Non-pigmented ciliary epithelial cell (primary cell): ENCODE measurements at regions not wholly inside any gene's neighbourhood (a gene's known extent, or its start where the extent isn't known, plus 50 kb on each side); places are given as distances from the start of the nearest gene placed in this dataset.
A peak's percentile ranks its signal among the peaks of the same experiment; 100 is the strongest.
"Not testable (repeated sequence)": the region's sequence is repeated elsewhere in the genome, so short reads cannot be mapped to it uniquely, and the experiment has no call there.

Experiments used
- DNase-seq: peaks from one replicate; pipeline ENCODE4 v3.0.0-alpha.2; 2010; ENCODE audit warnings: low read depth

DNA sequence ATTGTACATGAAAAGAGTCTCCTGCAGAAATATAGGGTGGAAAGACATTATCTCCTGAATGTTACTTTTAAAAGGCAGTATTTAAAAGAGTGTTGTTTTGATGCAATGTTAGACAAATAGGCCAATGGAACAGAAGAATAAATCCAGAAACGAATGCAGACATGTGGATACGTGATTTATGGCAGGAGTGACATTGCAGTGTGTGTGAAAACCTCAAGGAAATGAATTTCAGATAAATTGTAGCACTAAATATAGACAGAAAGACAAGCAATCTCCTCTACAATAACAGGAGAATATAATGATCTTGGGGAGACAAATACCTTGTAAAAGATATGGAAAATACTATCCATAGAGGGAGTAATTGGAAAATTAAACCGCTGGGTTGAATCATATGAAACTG, 387.8 kb upstream of the CHRM3 start:
- DNase-seq = no peak

DNA sequence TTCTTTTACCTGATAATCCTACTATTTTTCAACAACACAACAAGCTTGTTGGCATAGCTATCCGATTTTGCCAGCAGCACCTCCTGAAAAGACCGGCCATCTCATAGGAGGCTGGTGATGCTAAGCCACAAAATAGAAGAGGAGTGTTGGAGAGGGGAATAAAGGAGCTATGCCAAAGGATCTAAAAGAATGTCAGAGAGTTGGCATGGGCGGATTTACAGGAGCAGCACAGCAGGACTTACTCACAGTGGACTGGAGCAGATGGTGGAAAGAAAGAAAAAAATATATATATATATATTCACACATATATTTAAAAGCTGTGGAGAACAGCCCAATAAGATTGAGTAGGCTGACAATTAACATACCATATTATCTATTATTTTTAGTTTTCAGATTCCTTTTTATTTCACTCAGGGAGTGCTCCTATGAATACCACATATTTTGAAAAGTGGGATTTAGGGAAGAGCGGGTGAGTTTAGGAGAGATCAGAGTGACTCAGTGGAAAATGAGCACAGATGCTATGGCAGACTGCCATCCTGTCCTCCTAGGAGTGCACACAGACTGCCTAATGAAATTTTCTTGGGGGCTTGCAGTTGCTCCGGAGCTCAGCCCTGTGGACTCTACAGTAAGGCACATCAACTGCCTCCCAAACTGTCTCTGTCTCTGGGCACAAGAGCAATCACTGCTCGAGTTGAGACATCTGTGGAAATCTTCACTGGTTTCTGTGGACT, 394.4 kb upstream of the CHRM3 start:
- no peak for DNase-seq

DNA sequence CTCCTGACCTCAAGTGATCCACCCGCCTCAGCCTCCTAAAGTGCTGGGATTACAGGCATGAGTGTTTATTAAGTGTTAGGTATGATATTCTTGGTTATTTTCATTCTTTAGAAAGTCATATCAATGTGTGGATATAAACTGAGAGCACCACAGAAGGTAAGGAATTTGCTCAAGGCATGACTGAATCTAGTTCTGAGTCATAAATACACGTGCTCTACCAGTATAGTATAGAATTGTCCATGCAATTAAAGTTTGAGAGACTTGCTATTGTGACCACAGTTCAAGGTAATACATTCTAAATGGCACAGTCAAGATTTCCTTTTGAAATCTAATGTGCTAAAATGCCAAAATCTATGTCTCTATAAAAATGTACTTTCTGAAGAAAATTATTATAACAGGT, 401.1 kb upstream of the CHRM3 start:
- no peak for DNase-seq

DNA sequence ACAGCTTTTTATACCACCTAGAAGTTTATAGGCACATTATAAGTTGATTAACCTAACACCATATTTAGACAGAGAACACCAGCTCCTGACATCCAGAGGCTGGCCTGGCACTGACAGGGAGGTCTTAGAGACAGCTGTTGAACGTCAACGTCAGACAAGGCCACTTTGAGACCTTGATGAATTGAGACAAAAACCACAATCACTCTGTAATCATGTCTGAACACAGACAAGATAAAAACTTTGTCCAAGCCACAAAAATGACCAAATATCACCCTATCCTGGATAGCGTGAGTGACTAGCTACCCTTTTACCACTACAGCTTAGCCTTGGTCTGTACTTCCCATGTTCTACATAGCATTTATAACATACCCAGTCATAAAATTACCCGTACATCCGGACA, 403.6 kb upstream of the CHRM3 start:
- DNase-seq = no peak

DNA sequence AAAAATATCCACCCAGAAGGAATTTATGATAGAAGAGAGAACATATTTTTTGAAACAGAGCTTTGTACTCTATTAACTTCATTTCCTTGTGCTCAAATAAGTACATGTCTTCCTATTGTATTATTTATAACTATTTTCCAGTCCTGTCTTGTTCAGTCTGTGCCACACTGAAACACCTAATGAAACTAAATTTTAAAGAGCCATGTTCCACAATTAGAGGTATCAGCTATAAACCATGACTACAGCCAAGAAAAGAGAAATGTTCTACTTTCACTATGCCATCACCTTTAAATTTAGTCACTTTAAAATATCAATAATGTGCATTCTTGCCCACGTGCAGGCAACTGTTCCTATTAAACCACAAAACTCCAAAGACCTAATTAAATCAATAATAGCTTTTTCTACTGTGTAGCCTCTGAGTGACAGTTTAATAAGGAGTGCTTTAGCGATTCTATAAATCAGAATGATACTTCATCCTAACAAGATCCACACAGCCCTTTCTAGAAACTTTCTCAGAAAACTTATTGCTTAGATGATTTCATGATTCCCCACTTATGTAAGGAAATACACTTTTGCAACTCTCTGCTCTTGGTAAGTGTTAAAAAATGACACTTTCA, 404.9 kb upstream of the CHRM3 start:
- no peak for DNase-seq

DNA sequence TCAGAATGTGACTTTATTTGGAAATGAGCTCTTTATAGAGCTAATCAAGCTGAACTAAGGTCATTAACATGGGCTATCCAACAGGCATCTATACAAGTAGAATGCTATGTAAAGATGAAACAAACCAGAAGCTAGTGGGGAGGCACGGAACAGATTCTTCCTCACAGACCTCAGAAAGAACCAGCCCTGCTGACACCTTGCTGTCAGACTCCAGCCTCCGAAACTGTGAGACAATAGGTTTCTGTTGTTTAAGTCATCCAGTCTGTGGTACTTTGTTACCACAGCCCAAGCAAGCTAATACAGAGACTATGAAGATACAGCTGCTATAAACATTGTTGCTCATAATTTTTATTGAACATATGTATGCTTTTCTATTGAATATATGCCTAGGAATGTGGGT, 406.3 kb upstream of the CHRM3 start:
- no peak for DNase-seq

DNA sequence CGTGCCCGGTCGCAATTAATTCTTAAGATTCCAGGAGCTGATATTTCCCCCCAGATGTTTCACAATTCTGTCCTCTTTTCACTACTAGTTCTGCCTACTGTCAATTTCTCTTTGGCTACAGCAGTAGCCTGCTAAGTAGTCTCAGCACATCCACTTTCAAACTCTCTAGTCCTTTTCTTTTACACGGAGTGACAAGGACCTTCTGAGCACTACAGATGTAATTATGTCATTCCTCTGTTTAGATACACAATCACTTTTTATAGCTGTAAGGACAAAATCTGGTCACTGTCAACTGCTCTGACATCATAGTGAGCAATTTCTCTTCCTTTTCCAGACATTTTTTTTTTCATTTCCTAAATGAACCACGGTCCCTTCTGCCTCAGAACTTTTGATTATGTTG, 421.7 kb upstream of the CHRM3 start:
- DNase-seq = no peak

DNA sequence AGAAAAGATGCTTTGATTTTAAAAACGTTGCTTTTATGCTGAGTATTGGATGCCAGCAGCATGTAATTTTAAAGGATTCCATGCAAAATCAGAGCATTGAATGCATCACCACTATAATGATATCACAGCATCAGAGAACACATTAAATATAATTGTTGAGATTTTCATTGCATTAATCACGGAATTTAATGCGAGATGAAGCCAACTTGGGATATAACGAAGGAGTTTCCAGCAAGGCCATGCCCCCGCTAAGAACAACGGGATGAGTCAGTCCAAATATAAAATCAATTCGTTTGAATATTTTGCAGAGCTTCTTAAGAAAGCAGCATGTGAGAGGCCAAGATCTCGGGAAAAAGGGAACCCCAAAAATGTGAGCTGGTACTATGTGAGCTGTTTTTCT, 423.4 kb upstream of the CHRM3 start:
- no peak for DNase-seq

DNA sequence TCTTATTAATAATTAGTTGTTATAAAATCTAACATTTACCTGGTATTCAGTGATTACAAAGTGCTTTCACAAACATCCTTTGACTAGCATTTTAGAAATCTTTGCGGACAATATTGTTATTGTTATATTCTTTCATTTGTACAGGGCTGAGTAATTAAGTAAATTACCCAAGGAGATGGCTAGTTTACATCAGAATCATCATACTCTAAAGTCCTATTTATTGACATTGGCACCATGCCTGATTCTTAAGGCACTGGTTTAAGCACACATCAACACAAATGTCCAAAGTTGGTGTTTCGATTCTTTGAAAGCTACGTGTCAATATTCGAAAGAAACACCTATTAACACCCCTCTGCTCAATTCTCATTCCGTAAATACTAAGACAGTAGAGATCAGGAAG, 424.6 kb upstream of the CHRM3 start:
- no peak for DNase-seq

DNA sequence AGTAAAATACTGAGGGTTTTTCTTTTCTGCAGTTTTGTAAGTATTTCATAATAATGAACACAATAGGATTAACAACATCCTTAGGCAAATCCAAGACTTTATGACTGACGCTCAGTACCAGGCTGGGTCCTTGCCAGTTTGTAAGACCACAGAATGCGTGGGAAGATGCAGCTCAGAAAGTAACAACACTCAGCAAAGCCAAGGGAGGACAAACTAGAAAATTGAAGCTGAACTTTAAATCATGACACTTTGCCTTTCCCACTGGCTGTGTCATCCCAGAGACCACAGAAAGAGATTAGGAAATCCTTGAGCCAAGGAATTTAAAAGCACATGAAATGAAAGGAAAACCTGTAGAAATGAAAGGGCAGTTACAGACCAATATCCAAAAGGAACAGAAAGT, 426.3 kb upstream of the CHRM3 start:
- DNase-seq = peak; percentile 74

DNA sequence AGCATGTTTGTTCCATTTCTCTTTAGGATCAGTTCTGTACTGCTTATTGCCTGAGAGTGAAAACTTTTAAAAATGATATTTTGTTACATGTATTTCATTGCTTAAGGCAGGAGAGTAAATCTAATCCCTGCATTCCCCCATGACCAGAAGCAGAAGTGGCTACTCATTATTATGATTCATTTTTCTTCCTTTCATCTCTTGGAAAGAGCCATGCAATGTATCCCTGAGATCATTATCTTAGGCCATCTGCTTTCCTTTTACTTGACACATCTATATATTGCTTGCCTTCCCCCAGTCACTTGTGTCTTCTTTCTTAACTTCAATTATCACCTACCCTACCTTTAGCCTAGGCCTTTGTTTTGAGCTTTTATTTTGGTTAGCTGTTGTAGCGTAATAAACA, 430.4 kb upstream of the CHRM3 start:
- DNase-seq = no peak

DNA sequence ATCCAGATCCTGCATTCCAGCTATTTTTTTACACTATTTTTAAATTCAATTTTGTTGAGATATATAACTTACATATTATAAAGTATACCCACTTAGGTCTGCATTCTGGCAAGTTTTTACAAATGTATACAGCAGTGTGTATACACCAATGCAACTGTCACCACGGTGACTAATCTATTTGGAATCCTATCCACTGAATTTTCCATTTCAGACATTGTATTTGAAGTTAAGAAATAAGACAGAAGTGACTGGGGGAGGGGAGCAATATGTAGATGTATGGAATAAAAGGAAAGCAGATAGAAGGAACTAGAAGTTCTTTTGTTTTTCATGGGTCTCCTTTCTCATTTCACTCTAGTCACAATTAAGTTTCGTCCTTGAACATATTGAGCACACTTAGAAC, 431.5 kb upstream of the CHRM3 start:
- no peak for DNase-seq

DNA sequence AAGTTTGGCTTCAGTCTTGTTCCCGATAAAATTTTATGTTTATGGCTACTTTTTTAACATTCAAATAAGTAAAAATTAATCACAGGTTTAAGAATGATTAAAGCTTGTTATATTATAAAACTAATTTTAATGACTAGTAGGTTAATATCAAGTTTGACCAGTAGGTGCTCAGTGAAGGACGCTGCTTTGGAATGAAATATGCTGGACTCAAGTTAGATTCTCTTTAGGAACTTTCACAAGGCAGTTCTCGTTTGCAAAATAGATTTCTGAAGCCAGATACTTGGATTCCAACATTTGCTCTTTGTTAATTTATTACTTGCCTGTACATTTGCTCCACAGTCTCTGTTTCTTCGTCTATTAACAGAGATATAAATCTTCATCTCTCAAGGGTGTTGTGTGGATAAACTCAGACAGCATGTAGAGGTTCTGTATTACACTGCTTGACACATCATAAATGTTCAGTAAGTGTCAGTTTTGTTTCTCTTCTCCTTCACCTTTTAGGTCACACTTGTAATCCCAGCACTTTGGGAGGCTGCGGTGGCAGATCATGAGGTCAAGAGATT, 432.8 kb upstream of the CHRM3 start:
- no peak for DNase-seq

DNA sequence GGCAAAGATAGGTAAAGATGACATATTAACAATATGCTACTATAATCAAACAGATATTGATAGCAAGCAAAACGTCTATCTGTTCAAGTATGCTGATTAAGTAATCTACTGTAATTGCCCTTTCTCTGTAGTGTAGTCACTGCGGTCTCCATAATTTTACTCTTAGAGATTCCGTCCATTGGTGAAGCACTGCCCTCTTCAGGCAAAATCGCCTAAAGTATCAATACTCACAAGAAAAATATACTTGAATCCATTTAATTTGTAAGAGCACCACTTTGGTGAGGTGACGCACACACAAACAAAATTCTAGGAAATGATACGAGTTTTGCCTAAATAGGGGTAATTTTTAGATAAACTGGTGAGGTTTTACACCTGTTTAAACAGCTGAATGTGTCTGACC, 434.6 kb upstream of the CHRM3 start:
- DNase-seq = no peak

DNA sequence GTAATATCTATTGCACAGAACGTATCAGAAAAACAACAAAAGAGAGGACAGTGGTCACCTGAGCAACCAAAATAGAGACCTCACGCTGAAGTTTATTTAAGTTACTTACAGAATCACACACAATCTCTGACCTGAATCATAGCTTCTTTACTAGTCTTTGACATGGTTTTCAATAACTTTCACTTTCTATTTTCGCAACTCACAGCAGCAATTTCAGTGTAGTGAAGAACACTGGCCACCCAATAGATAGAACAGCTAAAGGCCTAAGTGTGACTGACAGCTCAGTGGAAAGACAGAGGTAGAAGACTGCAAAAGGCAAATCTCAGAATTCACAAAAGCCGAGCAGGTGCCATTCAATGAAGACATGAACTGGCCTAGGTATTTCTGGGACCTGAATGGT, 435.6 kb upstream of the CHRM3 start:
- no peak for DNase-seq

DNA sequence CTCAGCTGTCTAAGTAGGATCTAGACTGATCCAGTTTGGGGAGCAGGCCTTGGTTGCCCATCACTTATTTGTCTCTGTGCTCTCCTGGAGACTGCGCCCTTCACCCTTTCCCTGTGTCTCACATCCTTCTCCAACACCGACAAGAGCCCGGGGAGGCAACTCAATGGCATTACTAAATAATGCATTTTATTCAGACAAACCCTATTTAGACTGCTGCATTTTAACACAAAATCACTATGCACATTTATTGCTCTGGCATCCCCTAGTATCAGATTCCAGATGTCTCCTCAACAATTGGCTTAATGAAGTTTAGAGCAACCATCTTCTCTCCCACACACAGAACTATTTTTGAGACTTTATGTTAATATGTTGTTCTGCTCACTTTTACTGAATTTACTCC, 436.4 kb upstream of the CHRM3 start:
- no peak for DNase-seq

DNA sequence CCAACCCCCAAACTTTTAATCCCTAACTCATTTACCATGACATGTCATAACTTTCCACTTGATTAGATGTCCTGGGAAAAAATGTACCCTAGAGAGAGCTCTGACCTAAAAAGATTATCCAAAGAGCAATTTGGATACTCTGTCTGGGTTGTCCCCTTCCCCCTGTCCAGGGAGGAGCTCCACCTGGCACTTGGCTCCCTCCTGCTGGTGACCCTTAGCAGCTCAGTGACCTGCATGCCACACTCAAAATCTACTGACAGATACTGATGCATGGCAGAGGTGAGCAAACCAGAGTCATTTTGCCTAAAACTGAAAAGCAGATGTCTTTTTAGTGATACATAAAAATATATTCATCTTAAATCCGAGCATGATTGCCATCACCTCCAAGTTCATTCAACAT, 442.3 kb upstream of the CHRM3 start:
- no peak for DNase-seq

DNA sequence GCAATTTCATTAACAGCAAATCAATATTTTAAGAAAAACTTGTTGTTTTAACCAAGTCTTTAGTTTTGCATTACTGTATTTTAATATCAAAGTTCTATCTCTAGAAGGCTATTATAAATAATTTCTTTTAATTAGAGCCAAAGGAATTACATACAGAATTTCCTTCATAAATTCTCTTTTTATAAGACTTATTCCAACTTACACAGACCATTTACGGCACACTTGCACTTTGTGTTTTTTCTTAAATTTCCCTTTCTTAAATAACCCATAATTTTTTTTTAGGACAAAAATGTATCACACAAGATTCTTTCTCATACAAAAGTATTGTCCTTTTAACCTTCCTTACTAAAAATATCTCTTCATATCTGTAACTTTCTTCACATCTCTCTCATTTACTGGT, 458.5 kb upstream of the CHRM3 start:
- DNase-seq = no peak

DNA sequence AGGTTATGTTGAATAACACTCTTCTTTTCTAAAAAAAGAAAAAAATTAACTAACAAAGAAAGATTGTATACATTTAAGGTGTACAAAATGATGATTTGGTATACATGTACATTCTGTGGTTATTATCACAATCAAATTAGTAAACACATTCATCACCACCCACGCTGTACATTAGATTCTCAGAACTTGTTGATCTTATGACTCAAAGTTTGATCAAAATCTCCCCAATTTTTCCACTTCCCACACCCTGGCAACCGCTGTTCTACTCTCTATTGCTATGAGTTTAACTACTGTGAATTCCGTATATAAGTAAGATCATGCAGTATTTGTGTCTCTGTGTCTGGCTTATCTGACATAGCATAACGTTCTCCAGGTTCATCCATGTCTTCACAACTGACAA, 469.5 kb upstream of the CHRM3 start:
- no peak for DNase-seq

DNA sequence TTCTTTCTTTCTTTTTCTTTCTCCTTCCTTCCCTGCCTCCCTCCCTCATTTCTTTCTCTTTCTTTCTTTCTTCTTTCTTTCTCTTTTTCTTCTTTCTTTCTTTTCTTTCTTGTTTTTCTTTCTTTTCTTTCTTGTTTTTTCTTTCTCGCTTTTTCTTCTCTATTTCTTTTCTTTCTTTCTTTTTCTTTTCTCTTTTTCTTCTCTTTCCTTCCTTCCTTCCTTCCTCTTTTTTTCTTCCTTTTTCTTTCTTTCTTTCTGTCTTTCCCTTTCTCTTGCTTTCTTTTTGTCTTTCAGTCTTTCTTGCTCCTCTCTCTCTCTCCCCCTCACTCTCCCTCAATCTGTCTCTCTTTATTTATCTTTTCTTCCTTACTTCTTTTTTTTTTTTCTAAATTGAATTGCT, 472.0 kb upstream of the CHRM3 start:
- no peak for DNase-seq

DNA sequence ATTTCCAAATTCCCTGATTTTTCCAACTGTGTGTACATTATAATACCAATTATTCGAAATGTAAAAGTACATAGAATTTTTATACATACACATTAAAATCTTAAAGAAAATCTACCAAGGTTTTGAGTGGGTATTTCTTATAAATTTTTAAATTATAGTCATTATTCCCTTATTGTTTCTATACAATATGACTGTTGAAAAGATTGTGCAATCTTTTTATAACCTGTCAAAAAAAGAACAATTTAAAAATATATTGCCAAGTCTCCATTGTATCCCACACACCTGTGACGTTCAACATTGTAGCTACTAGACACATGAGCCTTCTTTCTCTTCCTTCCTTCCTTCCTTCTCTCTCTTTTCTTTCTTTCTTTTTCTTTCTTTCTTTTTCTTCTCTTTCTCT, 473.2 kb upstream of the CHRM3 start:
- DNase-seq = no peak

DNA sequence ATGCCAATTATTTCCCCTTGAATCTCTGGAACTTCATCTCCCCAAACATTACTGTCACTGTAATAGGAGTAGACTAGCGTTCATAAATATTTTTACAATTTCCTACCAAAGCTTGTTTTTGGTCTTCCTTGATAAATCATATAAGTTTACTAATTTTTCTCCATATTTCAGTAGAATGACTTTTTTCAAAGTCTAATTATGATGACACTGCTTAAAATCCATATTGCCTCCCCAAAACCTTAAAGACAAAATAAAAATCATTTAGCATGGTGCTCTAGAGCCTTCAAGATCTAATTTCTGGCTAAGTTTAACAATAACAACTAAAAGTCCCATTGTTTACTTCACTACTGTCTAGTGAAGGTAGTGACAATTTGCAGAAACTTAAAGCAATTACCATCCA, 474.2 kb upstream of the CHRM3 start:
- no peak for DNase-seq

DNA sequence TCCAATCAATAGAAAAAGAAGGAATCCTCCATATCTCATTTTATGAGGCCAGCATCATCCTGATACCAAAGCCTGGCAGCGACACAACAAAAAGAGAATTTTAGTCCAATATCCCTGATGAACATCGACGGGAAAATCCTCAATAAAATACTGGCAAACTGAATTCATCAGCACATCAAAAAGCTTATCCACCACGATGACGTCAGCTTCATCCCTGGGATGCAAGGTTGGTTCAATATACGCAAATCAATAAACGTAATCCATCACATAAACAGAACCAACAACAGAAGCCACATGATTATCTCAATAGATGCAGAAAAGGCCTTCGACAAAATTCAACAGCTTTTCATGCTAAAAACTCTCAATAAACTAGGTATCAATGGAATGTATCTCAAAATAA, 483.6 kb upstream of the CHRM3 start:
- DNase-seq = not testable (repeated sequence)

DNA sequence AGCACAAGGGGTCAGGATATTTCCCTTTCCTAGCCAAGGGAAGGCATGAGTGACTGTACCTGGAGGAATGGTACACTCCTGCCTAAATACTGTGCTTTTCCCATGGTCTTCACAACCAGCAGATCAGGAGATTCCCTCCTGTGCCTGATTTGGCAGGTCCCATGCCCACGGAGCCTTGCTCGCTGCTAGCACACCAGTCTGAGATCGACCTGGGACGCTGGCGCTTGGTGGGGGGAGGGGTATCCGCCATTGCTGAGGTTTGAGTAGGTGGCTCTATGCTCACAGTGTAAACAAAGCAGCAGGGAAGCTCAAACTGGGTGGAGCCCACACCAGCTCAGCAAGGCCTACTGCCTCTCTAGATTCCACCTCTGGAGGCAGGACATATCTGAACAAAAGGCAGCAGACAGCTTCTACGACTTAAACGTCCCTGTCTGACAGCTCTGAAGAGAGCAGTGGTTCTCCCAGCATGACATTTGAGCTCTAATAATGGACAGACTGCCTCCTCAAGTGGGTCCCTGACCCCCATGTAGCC, 486.0 kb upstream of the CHRM3 start:
- no peak for DNase-seq
